ENCODE measurements at regions not wholly inside any gene's neighbourhood (a gene's known extent, or its start where the extent isn't known, plus 50 kb on each side); places are given as distances from the start of the nearest gene placed in this dataset.

DNA sequence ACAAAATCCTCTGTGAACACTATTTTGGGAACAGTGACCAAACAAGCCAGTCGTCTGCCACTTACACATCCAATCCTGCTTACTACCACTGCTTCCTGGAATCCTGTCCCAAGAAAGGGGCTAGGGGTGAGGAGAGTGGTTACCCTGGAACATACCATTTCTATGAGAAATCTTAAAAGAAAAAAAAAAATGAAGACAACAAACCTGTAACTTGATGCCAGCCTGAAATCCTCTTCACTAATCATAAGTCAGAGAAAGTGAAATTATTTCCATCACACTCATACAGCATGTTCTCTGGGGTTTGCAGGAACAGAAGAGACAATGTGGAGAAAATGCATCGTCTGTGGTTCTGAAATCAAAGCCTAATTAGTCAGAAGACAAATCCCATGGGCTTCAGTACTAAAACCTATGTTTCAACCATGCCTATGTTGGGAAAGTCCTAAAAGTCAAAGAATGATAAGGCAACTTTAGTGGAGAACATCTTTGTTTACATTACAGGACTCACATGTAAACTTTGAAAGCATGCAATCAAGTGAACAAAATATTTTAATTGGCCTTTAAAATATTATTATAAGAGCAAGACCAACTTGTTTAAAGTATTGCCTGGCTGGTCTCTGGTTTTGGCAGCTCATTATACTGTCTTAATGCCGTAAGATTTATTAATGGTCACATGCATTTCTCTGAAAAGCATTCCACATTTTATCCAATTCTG, 220.7 kb downstream of the LTN1 start:
- H3K4me3 ChIP-seq (ENCODE audit: low read depth in 1 of 2, low read length in 2 of 2) = no peak overlapping the region
- no peak overlapping the region for H2AFZ ChIP-seq (ENCODE audit: low read depth, low read length)

DNA sequence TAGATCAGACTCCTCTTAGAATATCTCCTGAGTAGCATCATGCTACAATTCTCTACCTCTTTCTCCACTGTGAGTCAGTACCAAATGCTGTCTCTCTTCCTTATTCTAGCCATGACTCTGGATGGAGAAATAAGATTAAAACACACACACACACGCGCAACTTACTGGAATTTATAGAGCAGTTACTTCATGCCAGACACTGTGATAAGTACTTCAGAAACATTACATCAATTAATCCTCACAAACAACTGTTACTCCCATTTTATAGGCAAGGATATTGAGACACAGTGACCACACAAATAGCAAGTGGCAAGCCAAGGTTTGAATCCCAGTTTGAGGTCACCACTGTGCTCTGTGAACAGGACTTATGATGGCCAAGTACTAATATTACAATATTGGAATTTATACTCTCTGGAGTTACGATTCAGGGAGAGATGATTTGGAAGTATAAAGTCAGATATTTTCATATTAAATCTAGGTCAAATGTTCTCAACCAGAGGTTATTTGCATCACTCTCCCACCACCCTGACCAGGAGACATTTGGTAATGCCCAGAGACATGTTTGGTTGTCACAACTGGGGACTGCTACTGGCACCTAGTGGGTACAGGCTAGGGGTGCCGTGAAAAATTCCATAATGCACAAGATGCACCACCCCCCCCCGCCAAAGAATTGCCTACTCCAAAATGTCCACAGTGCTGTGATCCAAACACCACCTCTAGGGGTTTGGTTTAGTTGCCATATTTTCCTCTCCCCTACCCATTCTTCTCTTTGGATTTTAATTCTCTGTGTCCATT, 221.6 kb downstream of the LTN1 start:
- Histone ChIP-seq H3K4me2 (ENCODE audit: insufficient read depth, low read length) (no peak overlapping the region), H3K4me3 (ENCODE audit: low read depth in 1 of 2, low read length in 2 of 2) (no peak overlapping the region), H3K27me3 (ENCODE audit: insufficient read depth, low read length, poor library complexity) (no peaks in the 10 kb centered on the region), H3K36me3 (ENCODE audit: insufficient read depth, low read length) (no peaks in the 10 kb centered on the region), H3K4me1 (ENCODE audit: insufficient read depth, low read length) (no peaks in the 10 kb centered on the region), H3K27ac (ENCODE audit: low read length) (no peak overlapping the region), H3K9ac (ENCODE audit: low read depth, low read length) (no peak overlapping the region), H3K9me3 (ENCODE audit: insufficient read depth, low read length, severe bottlenecking) (peaks cover 4% of the 10 kb centered on the region), H3K79me2 (ENCODE audit: insufficient read depth, low read length) (no peaks in the 10 kb centered on the region), H2AFZ (ENCODE audit: low read depth, low read length) (no peak overlapping the region), H4K20me1 (ENCODE audit: insufficient read depth, low read length) (no peaks in the 10 kb centered on the region)
- no peak for DNase-seq
- ATAC-seq (ENCODE audit: insufficient read depth, low read depth) = no peak
- TF ChIP-seq, protein P1, sequence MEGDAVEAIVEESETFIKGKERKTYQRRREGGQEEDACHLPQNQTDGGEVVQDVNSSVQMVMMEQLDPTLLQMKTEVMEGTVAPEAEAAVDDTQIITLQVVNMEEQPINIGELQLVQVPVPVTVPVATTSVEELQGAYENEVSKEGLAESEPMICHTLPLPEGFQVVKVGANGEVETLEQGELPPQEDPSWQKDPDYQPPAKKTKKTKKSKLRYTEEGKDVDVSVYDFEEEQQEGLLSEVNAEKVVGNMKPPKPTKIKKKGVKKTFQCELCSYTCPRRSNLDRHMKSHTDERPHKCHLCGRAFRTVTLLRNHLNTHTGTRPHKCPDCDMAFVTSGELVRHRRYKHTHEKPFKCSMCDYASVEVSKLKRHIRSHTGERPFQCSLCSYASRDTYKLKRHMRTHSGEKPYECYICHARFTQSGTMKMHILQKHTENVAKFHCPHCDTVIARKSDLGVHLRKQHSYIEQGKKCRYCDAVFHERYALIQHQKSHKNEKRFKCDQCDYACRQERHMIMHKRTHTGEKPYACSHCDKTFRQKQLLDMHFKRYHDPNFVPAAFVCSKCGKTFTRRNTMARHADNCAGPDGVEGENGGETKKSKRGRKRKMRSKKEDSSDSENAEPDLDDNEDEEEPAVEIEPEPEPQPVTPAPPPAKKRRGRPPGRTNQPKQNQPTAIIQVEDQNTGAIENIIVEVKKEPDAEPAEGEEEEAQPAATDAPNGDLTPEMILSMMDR (IDR thresholded peaks at IDR 0.05; ENCODE audit: borderline replicate concordance, extremely low read depth, low read length, poor library complexity, severe bottlenecking) = no peak
- no peak for TF ChIP-seq EZH2 (IDR thresholded peaks at IDR 0.05; ENCODE audit: borderline replicate concordance, low read depth, low read length, severe bottlenecking)

More for the DNA sequence above, 220.7 kb downstream of the LTN1 start:
- Histone ChIP-seq H3K36me3 (ENCODE audit: insufficient read depth, low read length) (no peaks in the 10 kb centered on the region), H3K9me3 (ENCODE audit: insufficient read depth, low read length, severe bottlenecking) (no peaks in the 10 kb centered on the region), H3K27ac (ENCODE audit: low read length) (no peak overlapping the region), H3K79me2 (ENCODE audit: insufficient read depth, low read length) (no peaks in the 10 kb centered on the region), H4K20me1 (ENCODE audit: insufficient read depth, low read length) (no peaks in the 10 kb centered on the region), H3K9ac (ENCODE audit: low read depth, low read length) (no peak overlapping the region), H3K27me3 (ENCODE audit: insufficient read depth, low read length, poor library complexity) (no peaks in the 10 kb centered on the region), H3K4me1 (ENCODE audit: insufficient read depth, low read length) (no peaks in the 10 kb centered on the region), H3K4me2 (ENCODE audit: insufficient read depth, low read length) (no peak overlapping the region)
- DNase-seq (no peak), ATAC-seq (ENCODE audit: insufficient read depth, low read depth) (no peak)
- TF ChIP-seq EZH2 (IDR thresholded peaks at IDR 0.05; ENCODE audit: borderline replicate concordance, low read depth, low read length, severe bottlenecking) = no peak
- TF ChIP-seq, protein P1 (IDR thresholded peaks at IDR 0.05; ENCODE audit: borderline replicate concordance, extremely low read depth, low read length, poor library complexity, severe bottlenecking) = no peak

DNA sequence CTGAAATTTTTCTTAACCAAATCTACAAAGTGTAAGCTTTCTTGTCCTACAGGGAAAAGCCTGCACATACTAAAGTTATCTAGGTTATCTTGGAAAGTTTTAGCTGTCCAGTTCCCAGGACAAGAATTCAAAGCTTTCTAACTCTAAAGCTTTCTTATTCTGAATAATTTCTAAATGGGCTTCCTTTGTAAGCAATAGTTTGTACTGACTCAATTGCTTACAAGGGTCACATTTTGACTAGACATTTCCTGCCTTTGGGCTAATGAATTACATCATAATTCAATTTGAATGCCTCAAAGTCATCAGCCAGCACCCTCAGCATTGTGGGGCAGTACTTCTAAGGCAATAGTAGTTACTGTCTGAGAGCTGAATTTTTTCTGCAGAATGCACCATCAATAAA, 223.0 kb downstream of the LTN1 start:
- no peak overlapping the region for H3K27ac ChIP-seq (ENCODE audit: low read length)
- ATAC-seq (ENCODE audit: insufficient read depth, low read depth) = no peak
- no peak for TF ChIP-seq EZH2 (IDR thresholded peaks at IDR 0.05; ENCODE audit: borderline replicate concordance, low read depth, low read length, severe bottlenecking)
- TF ChIP-seq, protein P1 (IDR thresholded peaks at IDR 0.05; ENCODE audit: borderline replicate concordance, extremely low read depth, low read length, poor library complexity, severe bottlenecking) = no peak

More for the DNA sequence above, 223.0 kb downstream of the LTN1 start:
- no peak overlapping the region for H3K9ac ChIP-seq (ENCODE audit: low read depth, low read length)
- H3K36me3 ChIP-seq (ENCODE audit: insufficient read depth, low read length) = no peaks in the 10 kb centered on the region
- no peak overlapping the region for H2AFZ ChIP-seq (ENCODE audit: low read depth, low read length)
- H3K4me3 ChIP-seq (ENCODE audit: low read depth in 1 of 2, low read length in 2 of 2) = no peak overlapping the region
- peaks cover 4% of the 10 kb centered on the region for H3K9me3 ChIP-seq (ENCODE audit: insufficient read depth, low read length, severe bottlenecking)
- no peaks in the 10 kb centered on the region for H3K27me3 ChIP-seq (ENCODE audit: insufficient read depth, low read length, poor library complexity)
- no peaks in the 10 kb centered on the region for H3K79me2 ChIP-seq (ENCODE audit: insufficient read depth, low read length)
- no peaks in the 10 kb centered on the region for H4K20me1 ChIP-seq (ENCODE audit: insufficient read depth, low read length)
- H3K4me1 ChIP-seq (ENCODE audit: insufficient read depth, low read length) = no peaks in the 10 kb centered on the region
- no peak overlapping the region for H3K4me2 ChIP-seq (ENCODE audit: insufficient read depth, low read length)
- DNase-seq = no peak
